ENCODE measurements at regions not wholly inside any gene's neighbourhood (a gene's known extent, or its start where the extent isn't known, plus 50 kb on each side); places are given as distances from the start of the nearest gene placed in this dataset.

DNA sequence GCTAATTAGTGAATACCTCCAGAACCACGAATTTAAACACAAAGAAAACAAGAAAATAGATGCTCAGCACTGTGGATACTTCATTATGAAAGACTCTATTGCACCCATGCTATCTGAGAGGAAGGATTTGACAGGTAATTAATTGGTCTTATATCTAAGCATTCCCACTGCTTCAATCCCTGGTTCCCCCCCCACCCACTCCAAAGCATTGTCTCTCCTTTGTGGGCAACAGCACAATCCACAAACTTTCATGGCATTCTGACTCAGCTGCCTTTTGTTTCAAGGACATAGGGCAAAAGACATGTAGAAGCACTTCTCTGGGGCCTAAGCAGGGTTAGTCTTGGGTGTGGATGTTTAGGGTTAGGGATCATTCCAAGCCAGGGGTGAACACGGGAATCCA, 551.4 kb downstream of the BUD13 start:
- no peak for TF ChIP-seq CTCF (IDR thresholded peaks at IDR 0.05)

- TF ChIP-seq CTCF (IDR thresholded peaks at IDR 0.05), result no peak
Observed at GRCh38 chr11:116219171-116219635, 553.6 kb downstream of the BUD13 start.

DNA sequence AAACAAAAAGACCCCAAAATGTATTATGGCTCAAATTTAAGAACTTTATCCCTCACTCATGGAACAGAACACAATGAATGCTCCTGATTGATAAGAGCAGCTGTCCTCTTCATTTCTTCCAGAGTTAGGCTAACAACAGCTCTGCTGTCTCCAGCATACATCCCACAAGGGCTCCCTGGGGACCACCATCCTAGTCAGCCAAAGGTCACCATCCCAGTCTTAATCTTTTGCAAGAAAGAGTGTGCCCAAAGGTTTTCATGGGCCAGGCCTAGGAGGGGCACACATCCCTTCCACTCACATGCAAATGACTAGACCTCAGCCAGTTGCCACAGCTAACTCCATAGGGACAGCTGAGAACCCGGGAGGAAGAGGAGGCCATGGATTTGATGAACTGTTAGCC, 555.3 kb downstream of the BUD13 start:
- TF ChIP-seq CTCF (IDR thresholded peaks at IDR 0.05), result no peak

DNA sequence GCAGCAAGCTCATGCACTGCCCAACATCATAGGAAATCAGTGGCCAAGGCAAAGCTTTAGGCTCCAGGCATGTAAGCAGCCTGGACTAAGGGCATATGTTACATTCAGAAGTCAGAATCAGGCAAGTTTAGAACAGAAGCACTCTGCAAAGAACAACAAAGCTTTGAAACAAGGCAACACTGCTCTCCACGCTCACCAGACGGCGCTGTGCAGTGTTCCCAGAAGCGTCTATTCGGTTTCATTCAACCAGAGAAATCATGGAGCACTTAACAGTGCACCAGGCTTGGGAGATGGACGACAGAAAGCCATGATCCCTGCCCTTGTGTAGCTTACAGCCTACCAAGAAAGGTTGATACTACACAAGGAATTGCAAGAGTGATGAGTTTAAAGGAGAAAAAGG, 555.8 kb downstream of the BUD13 start:
- peak; percentile 67 for TF ChIP-seq CTCF (IDR thresholded peaks at IDR 0.05)

GRCh38 chr11:116215471-116216113, 557.2 kb downstream of the BUD13 start:
- peak; percentile 25; the same call in 1 of the 2 replicates for TF ChIP-seq CTCF (IDR thresholded peaks at IDR 0.05)

DNA sequence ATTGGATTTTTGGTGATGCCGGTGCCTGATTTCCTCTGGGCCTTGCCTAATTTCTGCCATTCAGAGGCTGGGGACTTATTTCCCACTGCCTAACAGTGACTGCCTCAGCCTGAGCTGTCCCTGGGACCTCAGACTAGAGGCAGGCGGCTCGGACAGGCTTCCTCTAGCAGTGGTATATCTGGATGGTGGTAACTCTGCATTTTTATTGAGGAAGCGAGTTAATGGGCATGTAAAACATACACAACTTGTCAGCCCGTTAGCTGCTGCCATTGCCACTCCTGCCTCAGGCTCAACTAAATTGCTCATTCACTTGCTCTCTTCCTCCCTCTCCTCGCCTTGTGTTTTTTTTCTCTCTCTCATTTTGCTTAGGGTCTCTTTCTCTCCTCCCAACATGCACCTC, 561.6 kb downstream of the BUD13 start:
- TF ChIP-seq CTCF (IDR thresholded peaks at IDR 0.05), result no peak

DNA sequence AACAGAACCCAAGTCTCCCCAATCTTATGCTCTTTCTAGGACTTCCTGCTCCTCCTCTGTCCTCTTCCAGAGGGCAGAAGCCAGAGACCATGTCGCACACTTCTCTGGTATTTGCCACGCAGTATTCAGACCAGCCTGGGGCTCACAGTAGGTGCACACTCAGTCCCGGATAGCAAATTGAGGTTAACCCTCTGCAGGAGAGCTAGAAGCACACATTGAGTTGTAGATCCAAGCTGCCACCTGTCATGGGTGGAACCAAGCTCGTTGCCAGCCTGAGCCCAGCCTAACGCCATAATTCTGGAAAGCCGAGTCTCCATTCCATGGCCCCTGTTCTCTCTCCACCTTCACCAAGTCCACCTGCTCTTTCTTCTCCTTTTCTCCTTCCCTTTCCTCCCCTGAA, 562.1 kb downstream of the BUD13 start:
- no peak for TF ChIP-seq CTCF (IDR thresholded peaks at IDR 0.05)

GRCh38 chr11:116209255-116209654, 563.5 kb downstream of the BUD13 start:
- no peak for TF ChIP-seq CTCF (IDR thresholded peaks at IDR 0.05)

Data from LNCAP (cell line).